OCI-LY7 (cell line): ENCODE measurements at regions not wholly inside any gene's neighbourhood (a gene's known extent, or its start where the extent isn't known, plus 50 kb on each side); places are given as distances from the start of the nearest gene placed in this dataset.

Experiments used
- CTCF ChIP-seq: fragments of 200-600 bp; sonication (generic); conservative IDR thresholded peaks from 2 replicates; pipeline ENCODE4 v1.5.1; 2014; ENCODE audit warnings: mild to moderate bottlenecking, antibody characterized with exemption, low read length, moderate library complexity, mixed read lengths
- EZH2phosphoT487 ChIP-seq: fragments of 200-600 bp; sonication (generic); IDR thresholded peaks from 2 replicates; pipeline ENCODE4 v1.6.1; 2018; ENCODE audit warnings: low read depth, borderline replicate concordance, mild to moderate bottlenecking, mixed run types, antibody characterized with exemption, low read length, moderate library complexity, mixed read lengths

GRCh38 chr17:22514767-22515320, 822.5 kb downstream of the KCNJ18 start:
- TF ChIP-seq CTCF (no peak), EZH2phosphoT487 (no peak)
